ENCODE measurements at regions not wholly inside any gene's neighbourhood (a gene's known extent, or its start where the extent isn't known, plus 50 kb on each side); places are given as distances from the start of the nearest gene placed in this dataset.

DNA sequence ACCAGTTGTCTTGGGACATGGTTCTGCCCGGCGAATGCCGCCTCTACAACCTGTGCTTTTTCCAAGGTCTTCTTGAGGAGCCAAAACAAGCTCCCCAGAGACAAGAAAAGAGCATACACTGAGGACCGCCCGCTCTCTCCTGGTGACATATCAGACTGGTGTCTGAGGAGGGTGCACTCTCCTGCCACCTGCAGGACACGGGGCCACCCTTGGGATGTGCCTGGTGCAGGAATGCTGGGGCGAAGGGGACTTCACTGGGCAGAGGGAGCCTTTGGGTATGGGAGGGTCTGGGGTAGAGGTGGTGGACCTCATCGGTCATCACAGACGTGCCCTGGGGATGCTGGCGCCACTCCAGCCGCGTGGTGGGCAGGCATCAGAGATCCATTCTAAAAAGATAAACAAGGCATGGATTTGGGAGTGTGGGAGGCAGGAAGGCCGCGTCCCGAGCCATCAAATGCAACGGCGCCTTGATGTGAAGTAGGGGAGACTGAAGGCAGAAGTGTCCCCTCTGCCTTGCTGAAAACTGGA is 163.3 kb downstream of the CD83 start:
- Histone ChIP-seq H3K36me3 (ENCODE audit: control insufficient read depth in 1 of 2, insufficient read depth in 2 of 2, low read length in 2 of 2) (no peaks in the 10 kb centered on the region), H3K4me1 (ENCODE audit: control insufficient read depth in 1 of 2, insufficient read depth in 2 of 2, low read length in 2 of 2) (peaks cover 3 to 9% of the 10 kb centered on the region in 2 donors), H3K4me3 (ENCODE audit: low read depth in 1 of 2, low read length in 2 of 2) (no peak overlapping the region), H3K9me3 (ENCODE audit: control insufficient read depth in 1 of 2, low read length in 2 of 2) (no peaks in the 10 kb centered on the region), H3K27me3 (ENCODE audit: control insufficient read depth in 1 of 2, insufficient read depth in 2 of 2, low read length in 2 of 2) (no peaks in the 10 kb centered on the region), H3K9ac (ENCODE audit: low read depth in 1 of 2, low read length in 2 of 2) (no peak overlapping the region), H3K27ac (ENCODE audit: low read depth, low read length) (no peak overlapping the region)

DNA sequence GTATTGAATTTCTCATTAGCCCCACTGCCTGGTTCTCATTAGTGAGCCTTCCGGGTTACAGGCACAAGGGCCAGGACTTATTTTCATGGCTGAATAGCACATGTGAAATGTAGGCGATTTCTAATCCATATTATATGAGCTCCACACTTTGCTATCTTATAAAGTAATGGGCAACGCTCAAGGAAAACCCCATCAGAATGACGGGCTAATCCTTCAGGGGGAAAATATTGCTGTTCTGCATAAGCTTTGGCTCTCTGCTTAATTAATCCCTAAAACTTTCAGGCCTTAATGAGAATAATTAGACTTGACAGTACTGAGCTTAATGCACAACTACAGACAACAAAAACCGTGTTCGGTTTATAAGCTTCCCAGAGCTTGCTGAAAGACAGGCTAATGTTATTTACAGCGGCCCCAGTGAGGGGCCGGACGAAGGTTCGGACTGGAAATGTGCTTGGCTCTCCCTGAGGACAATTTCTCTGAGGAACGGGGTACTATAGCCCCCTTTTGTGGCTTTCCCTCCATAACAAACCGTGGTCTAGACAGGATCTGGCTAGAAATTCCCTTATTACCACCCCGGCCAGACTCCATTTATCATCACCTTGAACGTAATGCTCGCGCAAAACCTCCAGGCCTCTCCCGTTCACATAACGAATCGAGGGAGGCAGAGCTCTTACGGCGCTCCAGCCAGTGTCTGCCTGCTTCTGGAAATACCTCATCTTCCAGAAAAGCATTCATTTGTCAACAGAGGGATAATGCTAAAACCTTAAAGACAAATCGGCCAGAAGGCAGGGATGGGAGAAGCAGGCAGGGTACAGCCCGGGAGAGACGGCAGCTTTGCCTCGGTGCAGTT is 164.5 kb downstream of the CD83 start:
- H3K9ac ChIP-seq (ENCODE audit: low read depth in 1 of 2, low read length in 2 of 2): no peak overlapping the region
- H3K36me3 ChIP-seq (ENCODE audit: control insufficient read depth in 1 of 2, insufficient read depth in 2 of 2, low read length in 2 of 2): no peaks in the 10 kb centered on the region
- no peak overlapping the region for H3K27ac ChIP-seq (ENCODE audit: low read depth, low read length)
- no peaks in the 10 kb centered on the region for H3K9me3 ChIP-seq (ENCODE audit: control insufficient read depth in 1 of 2, low read length in 2 of 2)
- H3K4me3 ChIP-seq (ENCODE audit: low read depth in 1 of 2, low read length in 2 of 2): no peak overlapping the region
- no peaks in the 10 kb centered on the region for H3K27me3 ChIP-seq (ENCODE audit: control insufficient read depth in 1 of 2, insufficient read depth in 2 of 2, low read length in 2 of 2)
- H3K4me1 ChIP-seq (ENCODE audit: control insufficient read depth in 1 of 2, insufficient read depth in 2 of 2, low read length in 2 of 2): peaks cover 3 to 6% of the 10 kb centered on the region in 2 donors

DNA sequence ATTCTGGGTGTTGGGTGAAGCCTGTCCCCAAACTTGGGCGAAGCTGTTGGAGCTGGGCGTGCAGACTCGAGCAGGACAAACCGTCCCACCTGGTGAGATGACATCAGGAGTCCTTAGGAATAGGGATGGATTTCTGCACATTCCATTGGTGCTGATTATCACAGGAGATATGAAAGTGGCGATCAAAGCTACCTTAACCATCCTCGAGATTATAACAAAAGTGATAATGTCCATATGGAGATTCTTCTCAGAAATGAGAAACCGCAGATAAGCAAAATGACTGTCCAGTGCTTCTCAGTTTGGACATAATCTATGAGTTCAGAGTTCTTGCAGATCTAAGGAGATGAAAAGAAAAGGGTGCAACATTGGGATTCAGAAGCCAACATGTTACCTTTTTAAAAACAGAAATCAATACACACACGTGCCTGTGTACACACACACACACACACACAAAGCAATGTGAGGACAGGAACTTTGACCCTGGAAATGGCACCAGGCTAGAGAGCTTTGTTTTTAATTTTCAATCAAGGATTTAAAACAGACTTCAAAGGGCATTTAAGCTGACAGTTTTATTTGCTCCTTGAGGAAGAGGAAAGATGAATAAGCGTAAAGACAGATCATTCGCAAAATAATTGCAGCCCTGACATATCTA is 165.4 kb downstream of the CD83 start:
- Histone ChIP-seq H3K9ac (ENCODE audit: low read depth in 1 of 2, low read length in 2 of 2) (no peak overlapping the region), H3K27ac (ENCODE audit: low read depth, low read length) (no peak overlapping the region), H3K4me1 (ENCODE audit: control insufficient read depth in 1 of 2, insufficient read depth in 2 of 2, low read length in 2 of 2) (peaks cover 0 to 4% of the 10 kb centered on the region in 2 donors), H3K9me3 (ENCODE audit: control insufficient read depth in 1 of 2, low read length in 2 of 2) (no peaks in the 10 kb centered on the region), H3K27me3 (ENCODE audit: control insufficient read depth in 1 of 2, insufficient read depth in 2 of 2, low read length in 2 of 2) (no peaks in the 10 kb centered on the region), H3K36me3 (ENCODE audit: control insufficient read depth in 1 of 2, insufficient read depth in 2 of 2, low read length in 2 of 2) (no peaks in the 10 kb centered on the region), H3K4me3 (ENCODE audit: low read depth in 1 of 2, low read length in 2 of 2) (no peak overlapping the region)

DNA sequence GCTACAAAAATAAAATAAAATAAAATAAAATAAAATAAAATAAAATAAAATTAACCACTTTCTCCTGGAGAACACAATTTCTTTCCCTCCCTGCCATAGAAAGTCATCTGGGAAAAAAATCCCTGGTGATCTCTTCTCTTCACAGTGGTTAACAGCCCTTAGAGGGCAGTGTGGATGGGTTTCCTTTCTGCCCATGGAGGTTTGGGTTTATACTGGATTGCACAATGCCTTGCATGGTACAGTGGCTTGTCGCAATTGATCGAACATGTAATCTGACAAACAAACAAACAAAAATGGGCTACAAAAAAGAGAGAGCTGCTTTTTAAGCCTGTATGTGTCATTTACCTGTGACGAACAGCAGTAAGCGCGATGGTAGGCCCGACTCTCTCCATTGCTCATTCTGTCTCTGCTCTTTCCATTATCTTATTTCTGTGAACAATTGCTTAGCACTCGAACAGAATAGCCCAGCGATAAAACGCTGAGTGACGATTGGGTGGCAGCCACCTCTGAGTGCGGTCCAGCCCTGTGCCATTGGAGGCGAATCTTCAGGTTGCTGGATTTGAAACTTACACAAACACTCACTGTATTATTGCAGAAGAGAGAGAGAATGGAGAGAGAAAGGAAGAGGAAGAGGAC is 166.1 kb downstream of the CD83 start:
- Histone ChIP-seq H3K36me3 (ENCODE audit: control insufficient read depth in 1 of 2, insufficient read depth in 2 of 2, low read length in 2 of 2) (no peaks in the 10 kb centered on the region), H3K27me3 (ENCODE audit: control insufficient read depth in 1 of 2, insufficient read depth in 2 of 2, low read length in 2 of 2) (no peaks in the 10 kb centered on the region), H3K4me3 (ENCODE audit: low read depth in 1 of 2, low read length in 2 of 2) (no peak overlapping the region), H3K27ac (ENCODE audit: low read depth, low read length) (no peak overlapping the region), H3K4me1 (ENCODE audit: control insufficient read depth in 1 of 2, insufficient read depth in 2 of 2, low read length in 2 of 2) (peaks cover 0 to 6% of the 10 kb centered on the region in 2 donors), H3K9me3 (ENCODE audit: control insufficient read depth in 1 of 2, low read length in 2 of 2) (no peaks in the 10 kb centered on the region), H3K9ac (ENCODE audit: low read depth in 1 of 2, low read length in 2 of 2) (no peak overlapping the region)

DNA sequence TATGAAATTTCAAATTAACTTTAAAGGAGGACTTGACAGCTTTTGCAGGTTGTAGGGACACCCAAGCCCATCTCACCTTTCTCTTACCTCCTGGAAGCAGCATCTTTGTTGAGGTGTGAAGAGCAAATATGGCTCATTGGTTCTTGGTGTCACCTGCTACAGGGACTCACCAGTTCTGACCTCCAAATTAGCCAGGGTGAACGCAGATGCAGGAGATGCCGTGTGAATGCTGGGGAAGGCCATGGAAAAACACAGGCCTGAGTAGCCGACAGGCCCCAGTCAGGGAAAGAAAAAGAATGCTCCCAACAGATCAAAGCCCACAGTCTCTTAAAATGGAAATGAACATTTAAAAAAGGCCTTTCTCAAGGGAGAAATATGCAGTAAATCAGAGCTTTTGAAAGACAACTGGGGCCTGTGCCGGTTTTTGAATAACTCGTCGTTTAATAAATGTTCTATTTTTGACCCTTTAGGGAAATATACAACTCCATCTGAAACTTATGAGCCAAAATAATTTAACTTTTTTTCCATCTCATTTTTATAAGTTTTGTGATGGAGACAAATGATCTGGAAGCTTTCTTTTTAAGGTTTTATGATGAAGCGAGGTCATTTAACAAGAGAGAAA is 167.5 kb downstream of the CD83 start:
- H3K4me1 ChIP-seq (ENCODE audit: control insufficient read depth in 1 of 2, insufficient read depth in 2 of 2, low read length in 2 of 2): peaks cover 0 to 6% of the 10 kb centered on the region in 2 donors
- H3K4me3 ChIP-seq (ENCODE audit: low read depth in 1 of 2, low read length in 2 of 2): no peak overlapping the region
- no peak overlapping the region for H3K27ac ChIP-seq (ENCODE audit: low read depth, low read length)
- H3K9ac ChIP-seq (ENCODE audit: low read depth in 1 of 2, low read length in 2 of 2): no peak overlapping the region
- no peaks in the 10 kb centered on the region for H3K36me3 ChIP-seq (ENCODE audit: control insufficient read depth in 1 of 2, insufficient read depth in 2 of 2, low read length in 2 of 2)
- H3K27me3 ChIP-seq (ENCODE audit: control insufficient read depth in 1 of 2, insufficient read depth in 2 of 2, low read length in 2 of 2): no peaks in the 10 kb centered on the region
- no peaks in the 10 kb centered on the region for H3K9me3 ChIP-seq (ENCODE audit: control insufficient read depth in 1 of 2, low read length in 2 of 2)

DNA sequence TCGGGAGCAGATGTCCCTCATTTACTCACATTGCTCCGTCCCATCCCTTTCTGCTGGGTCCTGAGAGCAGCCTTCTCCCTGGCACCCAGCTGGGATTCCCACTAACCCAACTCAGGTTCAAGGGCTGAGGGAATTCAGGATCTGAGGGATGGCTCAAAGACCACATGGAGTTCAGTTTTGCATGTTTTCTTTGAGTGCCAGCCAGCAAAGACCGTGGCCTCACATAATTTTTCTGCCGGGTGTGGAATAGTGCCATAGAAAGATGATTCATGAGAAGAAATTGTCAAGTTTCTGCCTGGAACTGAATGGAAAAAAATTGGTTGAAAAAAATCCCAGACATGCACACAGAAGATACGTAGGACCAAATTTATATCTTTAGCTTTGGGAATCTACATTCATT is 168.6 kb downstream of the CD83 start:
- no peak overlapping the region for H3K4me3 ChIP-seq (ENCODE audit: low read depth in 1 of 2, low read length in 2 of 2)
- H3K36me3 ChIP-seq (ENCODE audit: control insufficient read depth in 1 of 2, insufficient read depth in 2 of 2, low read length in 2 of 2): no peaks in the 10 kb centered on the region
- no peaks in the 10 kb centered on the region for H3K27me3 ChIP-seq (ENCODE audit: control insufficient read depth in 1 of 2, insufficient read depth in 2 of 2, low read length in 2 of 2)
- H3K4me1 ChIP-seq (ENCODE audit: control insufficient read depth in 1 of 2, insufficient read depth in 2 of 2, low read length in 2 of 2): peaks cover 0 to 6% of the 10 kb centered on the region in 2 donors
- H3K27ac ChIP-seq (ENCODE audit: low read depth, low read length): no peak overlapping the region
- H3K9me3 ChIP-seq (ENCODE audit: control insufficient read depth in 1 of 2, low read length in 2 of 2): no peaks in the 10 kb centered on the region
- no peak overlapping the region for H3K9ac ChIP-seq (ENCODE audit: low read depth in 1 of 2, low read length in 2 of 2)

DNA sequence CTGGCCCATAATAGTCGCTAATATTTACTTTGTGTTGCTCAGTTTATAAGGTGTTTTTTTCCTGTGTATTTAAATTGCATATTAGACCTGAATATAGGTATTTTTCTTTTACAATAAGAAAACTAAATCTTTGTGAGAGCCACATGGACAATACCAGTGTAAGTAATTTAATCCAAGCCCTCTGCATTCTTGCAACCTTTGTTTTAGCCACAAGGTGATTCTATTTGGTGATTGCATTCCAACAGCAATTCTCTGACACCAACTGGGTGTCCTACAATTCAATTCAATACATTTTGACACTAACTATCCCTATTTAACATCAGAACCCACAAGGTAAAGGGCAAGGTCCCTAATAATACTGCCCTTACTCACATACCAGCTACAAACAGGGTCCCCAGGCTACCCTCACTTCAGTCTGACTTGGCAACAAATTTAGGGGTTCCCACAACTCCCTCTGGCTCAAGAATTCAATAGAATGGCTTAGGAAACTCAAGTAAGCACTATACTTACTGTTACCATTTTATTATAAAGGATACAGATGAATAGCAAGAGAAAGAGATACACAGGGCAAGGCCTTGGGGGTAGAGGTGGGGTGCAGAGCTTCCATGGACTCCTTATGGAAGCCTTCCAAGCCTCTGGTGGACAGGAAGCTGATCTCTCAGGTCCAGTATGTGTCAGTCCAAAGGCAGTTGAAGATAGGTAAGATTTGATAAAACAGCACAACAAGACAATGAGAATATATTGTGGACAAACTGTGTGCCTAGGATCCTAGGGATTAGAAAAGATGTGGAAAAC is 169.3 kb downstream of the CD83 start:
- no peak overlapping the region for H3K4me3 ChIP-seq (ENCODE audit: low read depth in 1 of 2, low read length in 2 of 2)
- no peaks in the 10 kb centered on the region for H3K9me3 ChIP-seq (ENCODE audit: control insufficient read depth in 1 of 2, low read length in 2 of 2)
- no peak overlapping the region for H3K9ac ChIP-seq (ENCODE audit: low read depth in 1 of 2, low read length in 2 of 2)
- H3K27me3 ChIP-seq (ENCODE audit: control insufficient read depth in 1 of 2, insufficient read depth in 2 of 2, low read length in 2 of 2): no peaks in the 10 kb centered on the region
- no peak overlapping the region for H3K27ac ChIP-seq (ENCODE audit: low read depth, low read length)
- H3K4me1 ChIP-seq (ENCODE audit: control insufficient read depth in 1 of 2, insufficient read depth in 2 of 2, low read length in 2 of 2): peaks cover 0 to 6% of the 10 kb centered on the region in 2 donors
- H3K36me3 ChIP-seq (ENCODE audit: control insufficient read depth in 1 of 2, insufficient read depth in 2 of 2, low read length in 2 of 2): no peaks in the 10 kb centered on the region

DNA sequence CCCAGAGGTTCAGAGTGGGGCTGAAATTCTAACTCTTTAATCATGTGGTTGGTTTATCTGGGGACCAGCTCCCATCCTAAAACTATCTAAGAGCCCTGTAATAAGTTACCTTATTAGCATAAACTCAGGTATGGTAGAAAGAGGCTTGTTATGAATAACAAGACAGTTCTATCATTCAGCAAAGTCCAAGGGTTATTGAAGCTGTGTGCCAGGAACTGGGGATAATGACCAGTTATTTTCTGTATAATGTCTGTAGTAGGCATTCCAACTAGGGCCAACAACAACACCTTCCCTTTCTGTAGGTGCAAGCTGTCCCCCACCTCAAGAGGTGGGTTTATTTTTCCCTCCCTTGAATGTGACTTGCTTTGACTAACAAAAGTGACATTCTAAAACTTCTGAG is 170.1 kb downstream of the CD83 start:
- Histone ChIP-seq H3K27me3 (ENCODE audit: control insufficient read depth in 1 of 2, insufficient read depth in 2 of 2, low read length in 2 of 2) (no peaks in the 10 kb centered on the region), H3K4me3 (ENCODE audit: low read depth in 1 of 2, low read length in 2 of 2) (no peak overlapping the region), H3K9me3 (ENCODE audit: control insufficient read depth in 1 of 2, low read length in 2 of 2) (no peaks in the 10 kb centered on the region), H3K27ac (ENCODE audit: low read depth, low read length) (no peak overlapping the region), H3K36me3 (ENCODE audit: control insufficient read depth in 1 of 2, insufficient read depth in 2 of 2, low read length in 2 of 2) (no peaks in the 10 kb centered on the region), H3K4me1 (ENCODE audit: control insufficient read depth in 1 of 2, insufficient read depth in 2 of 2, low read length in 2 of 2) (peaks cover 0 to 6% of the 10 kb centered on the region in 2 donors), H3K9ac (ENCODE audit: low read depth in 1 of 2, low read length in 2 of 2) (no peak overlapping the region)

DNA sequence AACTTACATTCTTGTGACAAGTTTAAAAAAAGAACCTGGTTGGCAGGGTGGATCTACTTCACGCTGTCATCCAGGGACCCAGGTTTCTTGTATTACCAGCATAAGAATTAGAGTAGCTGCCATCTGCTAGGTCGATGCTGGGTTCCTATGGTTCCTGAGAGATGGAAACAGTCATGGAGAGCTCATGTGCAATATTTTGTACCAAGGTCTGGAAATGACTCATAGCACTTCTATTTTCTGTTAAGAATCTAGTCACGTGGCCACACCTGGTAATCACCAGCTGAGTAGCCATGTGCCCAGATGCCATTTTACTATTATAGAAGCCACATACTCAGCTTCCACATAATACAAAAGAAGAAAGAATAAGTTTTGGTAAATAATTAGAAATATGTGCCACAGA is 171.3 kb downstream of the CD83 start:
- Histone ChIP-seq H3K9me3 (ENCODE audit: control insufficient read depth in 1 of 2, low read length in 2 of 2) (no peaks in the 10 kb centered on the region), H3K36me3 (ENCODE audit: control insufficient read depth in 1 of 2, insufficient read depth in 2 of 2, low read length in 2 of 2) (no peaks in the 10 kb centered on the region), H3K9ac (ENCODE audit: low read depth in 1 of 2, low read length in 2 of 2) (no peak overlapping the region), H3K27me3 (ENCODE audit: control insufficient read depth in 1 of 2, insufficient read depth in 2 of 2, low read length in 2 of 2) (no peaks in the 10 kb centered on the region), H3K27ac (ENCODE audit: low read depth, low read length) (no peak overlapping the region), H3K4me3 (ENCODE audit: low read depth in 1 of 2, low read length in 2 of 2) (no peak overlapping the region), H3K4me1 (ENCODE audit: control insufficient read depth in 1 of 2, insufficient read depth in 2 of 2, low read length in 2 of 2) (peaks cover 0 to 6% of the 10 kb centered on the region in 2 donors)
